G401.6 (cell line): ENCODE measurements at regions not wholly inside any gene's neighbourhood (a gene's known extent, or its start where the extent isn't known, plus 50 kb on each side); places are given as distances from the start of the nearest gene placed in this dataset.

ENCODE experiments used
- FAIRE-seq: peaks from 2 replicates; lab custom pipeline; 2012; peaks lifted over from hg19 to GRCh38; lab: Jason Lieb, UNC

GRCh38 chr18:40546875-40547274, 1408.2 kb upstream of the PIK3C3 start:
- no peak for FAIRE-seq

- FAIRE-seq = no peak
Observed at GRCh38 chr18:40534723-40535122, 1420.3 kb upstream of the PIK3C3 start.

GRCh38 chr18:40532046-40532445, 1423.0 kb upstream of the PIK3C3 start:
- FAIRE-seq = no peak

- no peak for FAIRE-seq
Observed at GRCh38 chr18:40531051-40531450, 1424.0 kb upstream of the PIK3C3 start.

- no peak for FAIRE-seq
Observed at GRCh38 chr18:40529478-40529877, 1425.6 kb upstream of the PIK3C3 start.

GRCh38 chr18:40524881-40525280, 1430.2 kb upstream of the PIK3C3 start:
- FAIRE-seq = no peak

- no peak for FAIRE-seq
Observed at GRCh38 chr18:40523287-40523686, 1431.7 kb upstream of the PIK3C3 start.

GRCh38 chr18:40501026-40501425, 1454.0 kb upstream of the PIK3C3 start:
- no peak for FAIRE-seq

GRCh38 chr18:40494603-40495002, 1460.4 kb upstream of the PIK3C3 start:
- no peak for FAIRE-seq

GRCh38 chr18:40493316-40493715, 1461.7 kb upstream of the PIK3C3 start:
- no peak for FAIRE-seq

GRCh38 chr18:40489301-40489700, 1465.7 kb upstream of the PIK3C3 start:
- no peak for FAIRE-seq

GRCh38 chr18:40485318-40485717, 1469.7 kb upstream of the PIK3C3 start:
- FAIRE-seq = no peak

GRCh38 chr18:40473221-40474029, 1481.6 kb upstream of the PIK3C3 start:
- FAIRE-seq = no peak

GRCh38 chr18:40470723-40471122, 1484.3 kb upstream of the PIK3C3 start:
- no peak for FAIRE-seq

GRCh38 chr18:40469851-40470250, 1485.2 kb upstream of the PIK3C3 start:
- no peak for FAIRE-seq

GRCh38 chr18:40469316-40469715, 1485.7 kb upstream of the PIK3C3 start:
- no peak for FAIRE-seq

- FAIRE-seq = no peak
Observed at GRCh38 chr18:40464032-40464431, 1491.0 kb upstream of the PIK3C3 start.

- FAIRE-seq = no peak
Observed at GRCh38 chr18:40453903-40454302, 1501.1 kb upstream of the PIK3C3 start.

- FAIRE-seq = no peak
Observed at GRCh38 chr18:40452599-40452998, 1502.4 kb upstream of the PIK3C3 start.

- FAIRE-seq = no peak
Observed at GRCh38 chr18:40450751-40451150, 1504.3 kb upstream of the PIK3C3 start.

GRCh38 chr18:40447820-40448219, 1507.2 kb upstream of the PIK3C3 start:
- FAIRE-seq = no peak

GRCh38 chr18:40440088-40440487, 1514.9 kb upstream of the PIK3C3 start:
- no peak for FAIRE-seq

GRCh38 chr18:40437517-40437916, 1517.5 kb upstream of the PIK3C3 start:
- no peak for FAIRE-seq
